Natural killer cell (primary cell): ENCODE measurements at regions not wholly inside any gene's neighbourhood (a gene's known extent, or its start where the extent isn't known, plus 50 kb on each side); places are given as distances from the start of the nearest gene placed in this dataset.

Experiments used
- ATAC-seq, 3 donors: fragments of 150-1000 bp in 2 of 3; fragments of 200-7000 bp in 1 of 3; cut with Tn5 transposase; 1 replicate in 1 of 3; 2 replicates in 2 of 3; pipeline ENCODE4 v1.10.0; 2021; ENCODE audit warnings: mild to moderate bottlenecking in 2 of 3, moderate library complexity in 2 of 3
- DNase-seq, 2 donors: peaks; one replicate each; pipeline versions ENCODE4 v3.0.0 to v3.0.0-alpha.2; 2013 to 2021; ENCODE audit warnings: mixed read lengths in 1 of 2
- H3K27ac ChIP-seq: one replicate; pipeline ENCODE4 v1.5.1; 2013; ENCODE audit warnings: mild to moderate bottlenecking, low read length
- H3K27me3 ChIP-seq: one replicate; pipeline ENCODE4 v1.6.1; 2013; ENCODE audit warnings: low read length; ENCODE audit not compliant: control insufficient read depth, insufficient read depth
- H3K36me3 ChIP-seq: one replicate; pipeline ENCODE4 v1.6.1; 2013; ENCODE audit warnings: low read length; ENCODE audit not compliant: control insufficient read depth, insufficient read depth
- H3K4me1 ChIP-seq: one replicate; pipeline ENCODE4 v1.6.1; 2013; ENCODE audit warnings: low read length; ENCODE audit not compliant: control insufficient read depth, insufficient read depth
- H3K4me3 ChIP-seq: one replicate; pipeline ENCODE4 v1.5.1; 2013; ENCODE audit warnings: low read length
- H3K9me3 ChIP-seq: one replicate; pipeline ENCODE4 v1.6.1; 2013; ENCODE audit warnings: low read length; ENCODE audit not compliant: control insufficient read depth, insufficient read depth
- H3K27ac Mint-ChIP-seq, 2 donors: one replicate each; pipeline ENCODE4 v1.8.0; 2022; ENCODE audit warnings: mild to moderate bottlenecking in 2 of 2, mixed read lengths in 2 of 2, moderate library complexity in 1 of 2
- H3K27me3 Mint-ChIP-seq, 2 donors: one replicate each; pipeline ENCODE4 v1.8.0; 2022; ENCODE audit warnings: low read depth in 2 of 2, mixed read lengths in 2 of 2
- H3K36me3 Mint-ChIP-seq: one replicate; pipeline ENCODE4 v1.8.0; 2022; ENCODE audit warnings: mixed read lengths
- H3K4me1 Mint-ChIP-seq, 2 donors: one replicate each; pipeline ENCODE4 v1.8.0; 2022; ENCODE audit warnings: mixed read lengths in 2 of 2
- H3K4me3 Mint-ChIP-seq: one replicate; pipeline ENCODE4 v1.8.0; 2022; ENCODE audit warnings: mild to moderate bottlenecking, moderate library complexity, mixed read lengths
- H3K9me3 Mint-ChIP-seq, 2 donors: one replicate each; pipeline ENCODE4 v1.8.0; 2022; ENCODE audit warnings: mixed read lengths in 2 of 2
- WGBS: methylation state at CpG from one replicate; pipeline ENCODE4 v1.1.7; 2013; ENCODE audit warnings: missing lambda C conversion rate; ENCODE audit not compliant: insufficient coverage; 5-methylcytosine and 5-hydroxymethylcytosine counted together
- intact Hi-C: fragments of 100-400 bp; cut with micrococcal nuclease; formaldehyde crosslinking; loops from one replicate; pipeline ENCODE4 v1.14.2; 2022
- TF ChIP-seq, protein P1 (sequence below): fragments of 200-600 bp; IDR thresholded peaks from one replicate; pipeline ENCODE4 v1.8.0; 2022; ENCODE audit warnings: antibody characterized with exemption

DNA sequence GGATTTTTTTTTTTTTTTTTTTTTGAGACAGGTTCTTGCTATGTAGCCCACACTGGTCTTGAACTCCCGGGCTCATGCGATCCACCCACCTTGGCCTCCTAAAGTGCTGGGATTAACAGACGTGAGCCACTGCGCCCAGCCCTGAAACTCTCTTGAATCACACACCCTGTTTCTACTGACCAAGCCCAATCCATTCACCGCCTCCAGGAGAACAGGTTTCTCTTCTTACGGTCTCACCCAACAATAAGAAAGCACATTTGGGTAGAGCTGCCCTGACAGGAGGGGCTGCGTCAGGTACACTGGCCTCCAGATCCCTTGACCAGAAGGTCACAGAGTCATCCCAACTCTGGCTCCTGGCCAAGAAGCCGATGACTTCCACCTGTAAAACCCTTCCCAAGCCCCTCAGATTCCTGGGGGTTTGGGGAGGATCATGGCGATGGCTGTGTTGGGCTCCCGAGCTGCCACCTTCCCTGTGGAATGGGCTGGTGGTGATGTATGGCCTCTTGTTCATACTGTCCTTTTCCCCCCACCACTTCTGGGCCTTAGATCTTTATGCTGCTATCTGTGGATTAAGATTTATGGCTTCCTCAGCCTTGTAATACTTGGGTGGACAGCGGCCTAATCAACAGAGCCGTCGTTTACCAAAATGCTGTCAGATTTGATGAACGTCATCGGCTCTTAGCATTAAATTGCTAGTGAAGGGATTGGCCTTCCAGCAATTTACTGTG, 89.1 kb downstream of the KATNIP start:
- 88% methylated on average over 13 of the region's 15 CpGs for WGBS
- H3K36me3 Mint-ChIP-seq, result no peaks in the 10 kb centered on the region
- intact Hi-C loops, result no loop called here

DNA sequence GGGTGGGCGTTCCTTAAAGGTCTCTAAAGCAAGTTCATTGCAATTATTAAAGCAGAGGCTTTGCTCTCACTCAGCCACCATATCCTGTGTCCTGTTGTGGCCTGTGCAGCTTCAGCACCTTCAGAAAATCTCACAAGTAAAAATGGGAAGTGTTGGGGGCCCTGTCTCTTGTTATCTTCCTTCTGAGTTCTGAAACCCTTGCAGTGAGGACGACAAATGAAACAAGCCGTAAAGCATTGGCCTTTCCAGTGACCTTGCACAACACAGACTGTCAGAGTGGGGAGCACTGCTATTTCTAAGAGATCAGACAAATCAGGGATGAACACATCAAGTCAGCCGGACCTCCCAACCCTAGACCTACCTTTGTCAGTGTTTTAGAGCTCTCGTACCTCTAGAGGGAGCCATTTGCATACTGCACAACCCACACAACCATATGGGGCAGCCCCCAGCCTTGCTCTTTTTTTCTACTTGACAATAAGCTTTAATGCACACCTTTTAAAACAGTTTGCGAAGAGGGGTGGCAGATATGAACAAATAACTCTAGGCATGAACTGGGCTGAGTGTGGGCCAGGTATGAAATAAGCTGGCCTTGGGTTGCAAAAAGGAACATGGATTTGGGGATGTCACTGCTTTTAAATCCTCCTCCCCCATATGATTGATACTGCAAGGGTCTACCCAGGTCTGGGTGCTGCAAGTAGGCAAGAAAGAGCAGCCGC, 89.8 kb downstream of the KATNIP start:
- no peaks in the 10 kb centered on the region for H3K36me3 Mint-ChIP-seq
- ATAC-seq (peak in 2 of 3 donors; percentile 38 to 63), DNase-seq (peak in 1 of 2 donors; percentile 36)
- no peaks in the 10 kb centered on the region for H3K9me3 Mint-ChIP-seq
- H3K4me3 Mint-ChIP-seq, result no peak overlapping the region
- Histone ChIP-seq H3K36me3 (no peaks in the 10 kb centered on the region), H3K4me1 (no peaks in the 10 kb centered on the region), H3K9me3 (no peaks in the 10 kb centered on the region), H3K4me3 (no peak overlapping the region), H3K27ac (no peak overlapping the region), H3K27me3 (no peaks in the 10 kb centered on the region)
- intact Hi-C loops, result no loop called here
- H3K27me3 Mint-ChIP-seq, result no peaks in the 10 kb centered on the region
- no peak overlapping the region for H3K27ac Mint-ChIP-seq
- 64% methylated on average over 7 of the region's 7 CpGs for WGBS
- TF ChIP-seq, protein P1, sequence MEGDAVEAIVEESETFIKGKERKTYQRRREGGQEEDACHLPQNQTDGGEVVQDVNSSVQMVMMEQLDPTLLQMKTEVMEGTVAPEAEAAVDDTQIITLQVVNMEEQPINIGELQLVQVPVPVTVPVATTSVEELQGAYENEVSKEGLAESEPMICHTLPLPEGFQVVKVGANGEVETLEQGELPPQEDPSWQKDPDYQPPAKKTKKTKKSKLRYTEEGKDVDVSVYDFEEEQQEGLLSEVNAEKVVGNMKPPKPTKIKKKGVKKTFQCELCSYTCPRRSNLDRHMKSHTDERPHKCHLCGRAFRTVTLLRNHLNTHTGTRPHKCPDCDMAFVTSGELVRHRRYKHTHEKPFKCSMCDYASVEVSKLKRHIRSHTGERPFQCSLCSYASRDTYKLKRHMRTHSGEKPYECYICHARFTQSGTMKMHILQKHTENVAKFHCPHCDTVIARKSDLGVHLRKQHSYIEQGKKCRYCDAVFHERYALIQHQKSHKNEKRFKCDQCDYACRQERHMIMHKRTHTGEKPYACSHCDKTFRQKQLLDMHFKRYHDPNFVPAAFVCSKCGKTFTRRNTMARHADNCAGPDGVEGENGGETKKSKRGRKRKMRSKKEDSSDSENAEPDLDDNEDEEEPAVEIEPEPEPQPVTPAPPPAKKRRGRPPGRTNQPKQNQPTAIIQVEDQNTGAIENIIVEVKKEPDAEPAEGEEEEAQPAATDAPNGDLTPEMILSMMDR, result no peak
- peaks cover 0 to 4% of the 10 kb centered on the region in 2 donors for H3K4me1 Mint-ChIP-seq

More for the DNA sequence above, 89.1 kb downstream of the KATNIP start:
- Mint-ChIP-seq H3K4me3 (no peak overlapping the region), H3K27me3 (no peaks in the 10 kb centered on the region), H3K27ac (no peak overlapping the region), H3K9me3 (no peaks in the 10 kb centered on the region), H3K4me1 (peaks cover 0 to 4% of the 10 kb centered on the region in 2 donors)
- Histone ChIP-seq H3K27me3 (no peaks in the 10 kb centered on the region), H3K36me3 (no peaks in the 10 kb centered on the region), H3K9me3 (no peaks in the 10 kb centered on the region), H3K4me3 (no peak overlapping the region), H3K4me1 (no peaks in the 10 kb centered on the region), H3K27ac (no peak overlapping the region)
- DNase-seq (no peak), ATAC-seq (no peak)
- TF ChIP-seq, protein P1, result no peak

DNA sequence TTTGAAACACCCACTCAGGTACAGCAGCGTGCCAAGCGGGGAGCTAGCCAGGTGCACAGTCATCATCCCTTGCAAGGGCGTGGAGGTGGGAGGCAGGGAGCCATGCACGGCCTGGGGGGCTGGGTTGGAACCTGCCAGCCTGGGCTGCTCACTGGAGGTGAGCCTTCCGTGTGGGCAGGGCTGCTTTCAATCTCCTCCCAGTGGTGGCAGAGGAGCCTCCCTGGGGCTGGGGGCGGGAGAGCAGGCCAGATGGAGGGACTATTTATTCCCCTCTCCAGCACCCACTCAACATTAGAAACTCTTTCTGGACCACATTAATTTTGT, 90.3 kb downstream of the KATNIP start:
- Mint-ChIP-seq H3K27ac (no peak overlapping the region), H3K9me3 (no peaks in the 10 kb centered on the region), H3K27me3 (no peaks in the 10 kb centered on the region), H3K4me3 (no peak overlapping the region), H3K4me1 (peaks cover 0 to 4% of the 10 kb centered on the region in 2 donors), H3K36me3 (no peaks in the 10 kb centered on the region)
- Histone ChIP-seq H3K27ac (no peak overlapping the region), H3K36me3 (no peaks in the 10 kb centered on the region), H3K27me3 (no peaks in the 10 kb centered on the region), H3K4me1 (no peaks in the 10 kb centered on the region), H3K9me3 (no peaks in the 10 kb centered on the region), H3K4me3 (no peak overlapping the region)
- no peak for ATAC-seq
- 85% methylated on average over 6 of the region's 6 CpGs for WGBS
- DNase-seq, result no peak
- intact Hi-C loops, result no loop called here
- TF ChIP-seq, protein P1, result no peak
